ENCODE measurements at regions not wholly inside any gene's neighbourhood (a gene's known extent, or its start where the extent isn't known, plus 50 kb on each side); places are given as distances from the start of the nearest gene placed in this dataset.

DNA sequence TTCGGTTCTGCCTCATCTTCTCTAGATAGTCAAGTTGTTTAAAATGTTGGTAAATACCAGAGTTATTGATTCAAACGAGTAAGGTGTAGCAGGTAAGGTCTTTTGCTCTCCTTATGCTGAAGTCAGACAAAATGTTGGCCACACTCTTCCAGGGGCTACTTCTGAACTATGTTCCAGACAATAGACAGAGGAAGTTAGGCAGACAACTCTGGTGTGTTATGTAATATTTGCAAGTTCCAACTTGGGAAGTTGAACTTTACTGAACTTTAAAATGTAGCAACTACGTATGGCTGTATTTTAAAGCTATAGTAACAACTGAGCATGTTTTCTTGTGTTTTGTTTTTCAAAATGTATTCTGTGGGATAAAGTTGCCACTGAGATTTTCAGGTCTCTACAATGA, 125.7 kb upstream of the NEBL start:
- TF ChIP-seq, protein P1, sequence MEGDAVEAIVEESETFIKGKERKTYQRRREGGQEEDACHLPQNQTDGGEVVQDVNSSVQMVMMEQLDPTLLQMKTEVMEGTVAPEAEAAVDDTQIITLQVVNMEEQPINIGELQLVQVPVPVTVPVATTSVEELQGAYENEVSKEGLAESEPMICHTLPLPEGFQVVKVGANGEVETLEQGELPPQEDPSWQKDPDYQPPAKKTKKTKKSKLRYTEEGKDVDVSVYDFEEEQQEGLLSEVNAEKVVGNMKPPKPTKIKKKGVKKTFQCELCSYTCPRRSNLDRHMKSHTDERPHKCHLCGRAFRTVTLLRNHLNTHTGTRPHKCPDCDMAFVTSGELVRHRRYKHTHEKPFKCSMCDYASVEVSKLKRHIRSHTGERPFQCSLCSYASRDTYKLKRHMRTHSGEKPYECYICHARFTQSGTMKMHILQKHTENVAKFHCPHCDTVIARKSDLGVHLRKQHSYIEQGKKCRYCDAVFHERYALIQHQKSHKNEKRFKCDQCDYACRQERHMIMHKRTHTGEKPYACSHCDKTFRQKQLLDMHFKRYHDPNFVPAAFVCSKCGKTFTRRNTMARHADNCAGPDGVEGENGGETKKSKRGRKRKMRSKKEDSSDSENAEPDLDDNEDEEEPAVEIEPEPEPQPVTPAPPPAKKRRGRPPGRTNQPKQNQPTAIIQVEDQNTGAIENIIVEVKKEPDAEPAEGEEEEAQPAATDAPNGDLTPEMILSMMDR (IDR thresholded peaks at IDR 0.05) = no peak
- TF ChIP-seq POLR2AphosphoS5 (IDR thresholded peaks at IDR 0.05) = no peak
